ENCODE measurements at regions not wholly inside any gene's neighbourhood (a gene's known extent, or its start where the extent isn't known, plus 50 kb on each side); places are given as distances from the start of the nearest gene placed in this dataset.

- Histone ChIP-seq H3K27ac (no peak overlapping the region), H3K4me1 (no peaks in the 10 kb centered on the region), H3K9me3 (no peaks in the 10 kb centered on the region), H3K4me2 (no peak overlapping the region), H3K4me3 (no peak overlapping the region)
- CTCF ChIA-PET, result interaction anchor here (0.6 to 0.9 kb wide), 3 partner anchors 20 to 49 kb away, joined by 3 to 4 read pairs (median 3); no protein-coding TSS in a partner anchor
- WGBS (ENCODE audit: missing lambda C conversion rate), result 36% methylated on average over 6 of the region's 6 CpGs
- DNase-seq (ENCODE audit: low read depth in 1 of 2, low spot score in 1 of 2) (no peak), FAIRE-seq (peak; percentile 7), ATAC-seq (no peak; a peak in 1 of 6 replicates)
- TF ChIP-seq CTCF (IDR thresholded peaks at IDR 0.05) (no peak), RCOR1 (IDR thresholded peaks at IDR 0.05; ENCODE audit: low read depth, low read length) (no peak)
- POLR2A ChIA-PET, result no interaction called here
These were observed 156.1 kb upstream of the SRD5A2 start for GRCh38 chr2:31736695-31737454.

GRCh38 chr2:31735716-31736115 is 155.0 kb upstream of the SRD5A2 start:
- DNase-seq (ENCODE audit: low read depth in 1 of 2, low spot score in 1 of 2), result no peak
- Histone ChIP-seq H3K9me3 (no peaks in the 10 kb centered on the region), H3K4me3 (no peak overlapping the region), H3K27ac (no peak overlapping the region), H3K4me1 (no peaks in the 10 kb centered on the region), H3K4me2 (no peak overlapping the region)
- ATAC-seq, result no peak
- CTCF ChIA-PET, result no interaction called here
- FAIRE-seq, result no peak
- 28% methylated on average over 2 of the region's 2 CpGs for WGBS (ENCODE audit: missing lambda C conversion rate)
- POLR2A ChIA-PET, result no interaction called here
- TF ChIP-seq ESRRA (IDR thresholded peaks at IDR 0.05; ENCODE audit: borderline replicate concordance, low read length) (no peak), POLR2A (IDR thresholded peaks at IDR 0.05; ENCODE audit: low read length) (no peak), RARB (CRISPR knock-in tag; IDR thresholded peaks at IDR 0.05) (no peak), NPAS2 (CRISPR knock-in tag; IDR thresholded peaks at IDR 0.05; ENCODE audit: borderline replicate concordance) (no peak)

- FAIRE-seq (peak; percentile 93), ATAC-seq (peak; percentile 88 to 98), DNase-seq (ENCODE audit: low read depth in 1 of 2, low spot score in 1 of 2) (peak; percentile 13 to 66)
- ChIA-PET POLR2A (no interaction called here), CTCF (interaction anchor here (1.0 to 1.4 kb wide), 9 partner anchors 9 to 1008 kb away, joined by 3 to 5 read pairs (median 4); partner anchors contain the start of gene EHD3)
- Histone ChIP-seq H3K4me3 (no peak overlapping the region), H3K4me2 (no peak overlapping the region), H3K9me3 (no peaks in the 10 kb centered on the region), H3K27ac (no peak overlapping the region), H3K4me1 (no peaks in the 10 kb centered on the region)
- TF ChIP-seq MYC (IDR thresholded peaks at IDR 0.05; ENCODE audit: borderline replicate concordance, low read length), result no peak
- TF ChIP-seq PBX3 (IDR thresholded peaks at IDR 0.05), result no peak
- peak; percentile 64 for TF ChIP-seq SMC3 (IDR thresholded peaks at IDR 0.05)
- TF ChIP-seq CBX2 (IDR thresholded peaks at IDR 0.05; ENCODE audit: borderline replicate concordance, low read depth), result no peak
- TF ChIP-seq MAX (IDR thresholded peaks at IDR 0.05), result no peak
- no peak for TF ChIP-seq JUN (IDR thresholded peaks at IDR 0.05)
- no peak for TF ChIP-seq CEBPB (IDR thresholded peaks at IDR 0.05)
- no peak for TF ChIP-seq NR3C1 (IDR thresholded peaks at IDR 0.05)
- peak; percentile 72 for TF ChIP-seq CTCF (IDR thresholded peaks at IDR 0.05)
- no peak for TF ChIP-seq ZFP36 (IDR thresholded peaks at IDR 0.05; ENCODE audit: borderline replicate concordance, partially characterized antibody)
- no peak for TF ChIP-seq EP300 (IDR thresholded peaks at IDR 0.05)
- no peak for TF ChIP-seq ESRRA (IDR thresholded peaks at IDR 0.05; ENCODE audit: borderline replicate concordance, low read length)
- no peak for TF ChIP-seq ZSCAN20 (CRISPR knock-in tag; IDR thresholded peaks at IDR 0.05)
- TF ChIP-seq CHD2 (IDR thresholded peaks at IDR 0.05; ENCODE audit: low read length, partially characterized antibody), result no peak
- TF ChIP-seq RCOR1 (IDR thresholded peaks at IDR 0.05; ENCODE audit: low read depth, low read length), result no peak
- no peak for TF ChIP-seq HOXB5 (CRISPR knock-in tag; IDR thresholded peaks at IDR 0.05)
- TF ChIP-seq FOSL2 (IDR thresholded peaks at IDR 0.05), result no peak
- no peak for TF ChIP-seq FOSL2 (CRISPR knock-in tag; IDR thresholded peaks at IDR 0.05)
- TF ChIP-seq FOSB (CRISPR knock-in tag; IDR thresholded peaks at IDR 0.05), result no peak
- no peak for TF ChIP-seq CBX8 (IDR thresholded peaks at IDR 0.05)
- no peak for TF ChIP-seq PHF8 (IDR thresholded peaks at IDR 0.05; ENCODE audit: borderline replicate concordance, low read depth)
- no peak for TF ChIP-seq POLR2AphosphoS2 (conservative IDR thresholded peaks at IDR 0.05; ENCODE audit: low read length)
- TF ChIP-seq NFE2L2 (conservative IDR thresholded peaks at IDR 0.05; ENCODE audit: low read length), result no peak
- no peak for TF ChIP-seq CHD4 (IDR thresholded peaks at IDR 0.05; ENCODE audit: borderline replicate concordance)
- peak; percentile 78 to 83 for TF ChIP-seq RAD21 (conservative IDR thresholded peaks at IDR 0.05 in 1 of 2, IDR thresholded peaks at IDR 0.05 in 1 of 2)
- WGBS (ENCODE audit: missing lambda C conversion rate), result 62% methylated on average over 5 of the region's 5 CpGs
These were observed 148.8 kb upstream of the SRD5A2 start for GRCh38 chr2:31729442-31730092.

Measured in A549 (cell line).